CD4-positive, CD25-positive, alpha-beta regulatory T cell (primary cell): ENCODE measurements at regions not wholly inside any gene's neighbourhood (a gene's known extent, or its start where the extent isn't known, plus 50 kb on each side); places are given as distances from the start of the nearest gene placed in this dataset.
"Not testable (repeated sequence)": the region's sequence is repeated elsewhere in the genome, so short reads cannot be mapped to it uniquely, and the experiment has no call there.

ENCODE experiments used
- ATAC-seq, 2 donors: fragments of 150-1000 bp; cut with Tn5 transposase; one replicate each; pipeline ENCODE4 v1.10.0; 2021; ENCODE audit warnings: low read depth in 2 of 2, moderate number of reproducible peaks in 2 of 2, moderate library complexity in 1 of 2
- DNase-seq, 3 donors: peaks; one replicate each; pipeline versions ENCODE4 v3.0.0 to v3.0.0-alpha.2; 2012 to 2022; ENCODE audit warnings: mixed read lengths in 1 of 3
- H3K27ac ChIP-seq: one replicate; pipeline ENCODE4 v1.7.0; 2013; ENCODE audit warnings: mild to moderate bottlenecking, low read length; ENCODE audit not compliant: insufficient read depth, poor library complexity, severe bottlenecking
- H3K27me3 ChIP-seq: one replicate; pipeline ENCODE4 v1.7.0; 2013; ENCODE audit warnings: low read length; ENCODE audit not compliant: control insufficient read depth, insufficient read depth
- H3K36me3 ChIP-seq: one replicate; pipeline ENCODE4 v1.7.0; 2013; ENCODE audit warnings: mild to moderate bottlenecking, low read length, moderate library complexity; ENCODE audit not compliant: control insufficient read depth, insufficient read depth
- H3K4me1 ChIP-seq: 2 replicates; pipeline ENCODE4 v1.7.0; 2013; ENCODE audit warnings: mild to moderate bottlenecking, low read length; ENCODE audit not compliant: insufficient read depth, control insufficient read depth, poor library complexity, severe bottlenecking
- H3K4me3 ChIP-seq: one replicate; pipeline ENCODE4 v1.7.0; 2013; ENCODE audit warnings: low read depth, mild to moderate bottlenecking, low read length, moderate library complexity
- H3K9me3 ChIP-seq, 2 experiments: 1 replicate in 1 of 2; 2 replicates in 1 of 2; pipeline ENCODE4 v1.7.0; 2013; ENCODE audit warnings: low read length in 2 of 2, mild to moderate bottlenecking in 1 of 2, moderate library complexity in 1 of 2; ENCODE audit not compliant: control insufficient read depth in 2 of 2
- H3K27ac Mint-ChIP-seq, 3 donors: one replicate each; pipeline ENCODE4 v1.8.0; 2020 to 2022; ENCODE audit warnings: mild to moderate bottlenecking in 3 of 3, mixed read lengths in 3 of 3, moderate library complexity in 2 of 3
- H3K27me3 Mint-ChIP-seq: one replicate; pipeline ENCODE4 v1.8.0; 2022; ENCODE audit warnings: mild to moderate bottlenecking, mixed read lengths
- H3K36me3 Mint-ChIP-seq: one replicate; pipeline ENCODE4 v1.8.0; 2020; ENCODE audit warnings: mixed read lengths
- H3K4me1 Mint-ChIP-seq, 4 donors: one replicate each; pipeline ENCODE4 v1.8.0; 2020 to 2022; ENCODE audit warnings: mixed read lengths in 4 of 4, mild to moderate bottlenecking in 1 of 4
- H3K4me3 Mint-ChIP-seq, 4 donors: one replicate each; pipeline ENCODE4 v1.8.0; 2020 to 2022; ENCODE audit warnings: mild to moderate bottlenecking in 4 of 4, mixed read lengths in 4 of 4, moderate library complexity in 3 of 4
- H3K9me3 Mint-ChIP-seq, 7 donors: one replicate each; pipeline ENCODE4 v1.8.0; 2020 to 2022; ENCODE audit warnings: mixed read lengths in 7 of 7, mild to moderate bottlenecking in 3 of 7, moderate library complexity in 2 of 7

- Mint-ChIP-seq H3K4me3 (no peak overlapping the region), H3K36me3 (no peaks in the 10 kb centered on the region), H3K27me3 (no peaks in the 10 kb centered on the region), H3K4me1 (no peaks in the 10 kb centered on the region), H3K9me3 (peaks cover 3 to 35% (median 11%) of the 10 kb centered on the region in 7 donors), H3K27ac (no peak overlapping the region)
- H3K27ac ChIP-seq = no peak overlapping the region
- H3K4me1 ChIP-seq = no peaks in the 10 kb centered on the region
- peaks cover 0 to 8% of the 10 kb centered on the region in 2 experiments for H3K9me3 ChIP-seq
- no peak overlapping the region for H3K4me3 ChIP-seq
- no peak for DNase-seq
- H3K27me3 ChIP-seq = no peaks in the 10 kb centered on the region
- ATAC-seq = no peak
- H3K36me3 ChIP-seq = no peaks in the 10 kb centered on the region
These were observed 813.4 kb downstream of the ANKRD7 start for GRCh38 chr7:119037941-119038340.

GRCh38 chr7:119046068-119046467 lies 821.6 kb downstream of the ANKRD7 start:
- Mint-ChIP-seq H3K9me3 (peaks cover 0 to 15% (median 3%) of the 10 kb centered on the region in 7 donors), H3K4me1 (no peaks in the 10 kb centered on the region), H3K4me3 (no peak overlapping the region), H3K27ac (no peak overlapping the region), H3K36me3 (no peaks in the 10 kb centered on the region), H3K27me3 (no peaks in the 10 kb centered on the region)
- DNase-seq (no peak), ATAC-seq (no peak)
- Histone ChIP-seq H3K27me3 (no peaks in the 10 kb centered on the region), H3K4me3 (no peak overlapping the region), H3K27ac (no peak overlapping the region), H3K9me3 (peaks cover 0 to 2% of the 10 kb centered on the region in 2 experiments), H3K36me3 (no peaks in the 10 kb centered on the region), H3K4me1 (no peaks in the 10 kb centered on the region)

- peaks cover 0 to 2% of the 10 kb centered on the region in 2 experiments for H3K9me3 ChIP-seq
- H3K27ac Mint-ChIP-seq = no peak overlapping the region
- no peak overlapping the region for H3K4me3 Mint-ChIP-seq
- H3K4me1 Mint-ChIP-seq = no peaks in the 10 kb centered on the region
- no peaks in the 10 kb centered on the region for H3K36me3 ChIP-seq
- H3K27me3 ChIP-seq = no peaks in the 10 kb centered on the region
- H3K36me3 Mint-ChIP-seq = no peaks in the 10 kb centered on the region
- ATAC-seq (no peak), DNase-seq (no peak)
- peaks cover 0 to 4% (median 3%) of the 10 kb centered on the region in 7 donors for H3K9me3 Mint-ChIP-seq
- no peaks in the 10 kb centered on the region for H3K27me3 Mint-ChIP-seq
- no peak overlapping the region for H3K27ac ChIP-seq
- no peaks in the 10 kb centered on the region for H3K4me1 ChIP-seq
- no peak overlapping the region for H3K4me3 ChIP-seq
These were observed 841.5 kb downstream of the ANKRD7 start for GRCh38 chr7:119065966-119066365.

DNA sequence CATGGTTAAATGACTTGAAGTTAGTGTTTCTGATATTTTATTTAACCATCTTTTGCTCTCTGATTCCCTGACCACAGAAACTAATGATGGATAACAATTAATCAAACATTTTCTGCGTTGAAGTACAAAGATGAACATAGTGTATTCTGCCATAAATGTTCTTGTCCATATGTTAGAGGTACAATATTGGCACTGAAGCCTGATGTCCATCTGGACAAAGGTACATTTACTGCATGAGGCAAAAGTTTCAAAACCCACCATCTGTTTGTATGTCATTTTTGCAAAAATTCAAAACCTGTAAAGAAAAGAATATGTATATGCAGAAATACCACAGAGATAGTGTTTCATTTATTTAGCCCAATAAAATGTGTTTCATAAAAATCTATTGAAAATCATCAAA lies 861.5 kb downstream of the ANKRD7 start:
- Histone ChIP-seq H3K27me3 (no peaks in the 10 kb centered on the region), H3K27ac (no peak overlapping the region), H3K4me3 (no peak overlapping the region), H3K36me3 (no peaks in the 10 kb centered on the region), H3K9me3 (peaks cover 0 to 4% of the 10 kb centered on the region in 2 experiments), H3K4me1 (no peaks in the 10 kb centered on the region)
- ATAC-seq (no peak), DNase-seq (no peak)
- no peak overlapping the region for H3K27ac Mint-ChIP-seq
- H3K4me1 Mint-ChIP-seq = no peaks in the 10 kb centered on the region
- H3K27me3 Mint-ChIP-seq = no peaks in the 10 kb centered on the region
- H3K36me3 Mint-ChIP-seq = no peaks in the 10 kb centered on the region
- H3K9me3 Mint-ChIP-seq = peaks cover 3 to 23% (median 4%) of the 10 kb centered on the region in 7 donors
- H3K4me3 Mint-ChIP-seq = no peak overlapping the region

- Mint-ChIP-seq H3K36me3 (no peaks in the 10 kb centered on the region), H3K27ac (no peak overlapping the region), H3K27me3 (no peaks in the 10 kb centered on the region), H3K9me3 (peaks cover 2 to 20% (median 4%) of the 10 kb centered on the region in 7 donors), H3K4me3 (no peak overlapping the region), H3K4me1 (no peaks in the 10 kb centered on the region)
- Histone ChIP-seq H3K27ac (no peak overlapping the region), H3K4me3 (no peak overlapping the region), H3K36me3 (no peaks in the 10 kb centered on the region), H3K9me3 (peaks cover 0 to 8% of the 10 kb centered on the region in 2 experiments), H3K27me3 (no peaks in the 10 kb centered on the region), H3K4me1 (no peaks in the 10 kb centered on the region)
- ATAC-seq = no peak
- no peak for DNase-seq
These were observed 866.3 kb downstream of the ANKRD7 start for GRCh38 chr7:119090851-119091250.

- H3K4me3 ChIP-seq = no peak overlapping the region
- H3K4me1 ChIP-seq = no peaks in the 10 kb centered on the region
- no peaks in the 10 kb centered on the region for H3K27me3 ChIP-seq
- Mint-ChIP-seq H3K27ac (no peak overlapping the region), H3K4me1 (no peaks in the 10 kb centered on the region), H3K4me3 (no peak overlapping the region), H3K27me3 (no peaks in the 10 kb centered on the region), H3K9me3 (peaks cover 2 to 13% (median 7%) of the 10 kb centered on the region in 7 donors), H3K36me3 (no peaks in the 10 kb centered on the region)
- no peak overlapping the region for H3K27ac ChIP-seq
- peaks cover 0 to 4% of the 10 kb centered on the region in 2 experiments for H3K9me3 ChIP-seq
- no peak for ATAC-seq
- DNase-seq = no peak
- no peaks in the 10 kb centered on the region for H3K36me3 ChIP-seq
These were observed 872.2 kb downstream of the ANKRD7 start for GRCh38 chr7:119096683-119097082.

- H3K4me3 ChIP-seq, ATAC-seq, H3K4me1 ChIP-seq, H3K4me3 Mint-ChIP-seq, H3K36me3 Mint-ChIP-seq, DNase-seq, H3K27me3 ChIP-seq, H3K36me3 ChIP-seq, H3K27me3 Mint-ChIP-seq, H3K9me3 ChIP-seq, H3K27ac ChIP-seq, H3K4me1 Mint-ChIP-seq, H3K27ac Mint-ChIP-seq: not testable (repeated sequence)
- H3K9me3 Mint-ChIP-seq = peaks cover 2 to 17% (median 6%) of the 10 kb centered on the region in 7 donors
These were observed 876.2 kb downstream of the ANKRD7 start for GRCh38 chr7:119100611-119101258.

DNA sequence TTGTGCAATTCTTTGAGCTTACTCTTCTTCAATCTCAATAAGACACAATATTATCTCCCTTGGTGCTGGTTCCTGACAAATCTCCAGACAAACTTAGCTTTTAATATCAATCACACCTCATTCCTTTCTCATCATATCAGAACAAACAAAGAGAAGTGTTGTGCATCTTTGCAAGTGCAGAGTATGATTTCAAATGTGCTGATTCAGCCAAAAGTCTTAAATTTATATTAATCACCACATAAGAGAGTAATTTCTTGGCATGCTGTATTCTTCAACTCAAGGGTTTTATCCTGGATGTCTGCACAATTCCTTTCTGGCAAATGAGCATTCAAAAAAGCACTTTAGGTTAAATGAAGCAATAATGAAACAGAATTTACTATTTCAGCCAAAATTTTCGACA lies 877.8 kb downstream of the ANKRD7 start:
- Mint-ChIP-seq H3K27ac (no peak overlapping the region), H3K27me3 (no peaks in the 10 kb centered on the region), H3K4me1 (no peaks in the 10 kb centered on the region), H3K36me3 (no peaks in the 10 kb centered on the region), H3K4me3 (no peak overlapping the region), H3K9me3 (peaks cover 0 to 14% (median 7%) of the 10 kb centered on the region in 7 donors)
- ATAC-seq = no peak
- DNase-seq = no peak
- no peaks in the 10 kb centered on the region for H3K4me1 ChIP-seq
- H3K4me3 ChIP-seq = no peak overlapping the region
- no peaks in the 10 kb centered on the region for H3K9me3 ChIP-seq
- no peaks in the 10 kb centered on the region for H3K36me3 ChIP-seq
- H3K27ac ChIP-seq = no peak overlapping the region
- no peaks in the 10 kb centered on the region for H3K27me3 ChIP-seq
